ENCODE measurements at regions not wholly inside any gene's neighbourhood (a gene's known extent, or its start where the extent isn't known, plus 50 kb on each side); places are given as distances from the start of the nearest gene placed in this dataset.

GRCh38 chr10:36602374-36602773 lies 523.0 kb upstream of the ANKRD30A start:
- no peaks in the 10 kb centered on the region for H3K9me3 ChIP-seq (ENCODE audit: severe bottlenecking)
- no peak overlapping the region for H3K27ac ChIP-seq
- TF ChIP-seq CTCF (IDR thresholded peaks at IDR 0.05; ENCODE audit: low read depth, low read length): no peak
- H3K27me3 ChIP-seq (ENCODE audit: insufficient read depth, low read depth, severe bottlenecking): no peaks in the 10 kb centered on the region
- no peak for DNase-seq
- no peaks in the 10 kb centered on the region for H3K36me3 ChIP-seq
- no peak overlapping the region for H3K4me3 ChIP-seq (ENCODE audit: low read depth, low read length)

GRCh38 chr10:36597756-36598320 lies 527.6 kb upstream of the ANKRD30A start:
- Histone ChIP-seq H3K36me3 (no peaks in the 10 kb centered on the region), H3K27me3 (ENCODE audit: insufficient read depth, low read depth, severe bottlenecking) (no peaks in the 10 kb centered on the region), H3K4me3 (ENCODE audit: low read depth, low read length) (no peak overlapping the region), H3K9me3 (ENCODE audit: severe bottlenecking) (no peaks in the 10 kb centered on the region), H3K27ac (no peak overlapping the region)
- TF ChIP-seq CTCF (IDR thresholded peaks at IDR 0.05; ENCODE audit: low read depth, low read length): no peak
- no peak for DNase-seq

GRCh38 chr10:36592964-36593363 lies 532.4 kb upstream of the ANKRD30A start:
- no peak for TF ChIP-seq CTCF (IDR thresholded peaks at IDR 0.05; ENCODE audit: low read depth, low read length)
- Histone ChIP-seq H3K27me3 (ENCODE audit: insufficient read depth, low read depth, severe bottlenecking) (no peaks in the 10 kb centered on the region), H3K9me3 (ENCODE audit: severe bottlenecking) (no peaks in the 10 kb centered on the region), H3K27ac (no peak overlapping the region), H3K4me3 (ENCODE audit: low read depth, low read length) (no peak overlapping the region), H3K36me3 (no peaks in the 10 kb centered on the region)
- DNase-seq: no peak

- no peak overlapping the region for H3K27ac ChIP-seq
- H3K9me3 ChIP-seq (ENCODE audit: severe bottlenecking): no peaks in the 10 kb centered on the region
- H3K36me3 ChIP-seq: no peaks in the 10 kb centered on the region
- DNase-seq: no peak
- no peak for TF ChIP-seq CTCF (IDR thresholded peaks at IDR 0.05; ENCODE audit: low read depth, low read length)
- no peak overlapping the region for H3K4me3 ChIP-seq (ENCODE audit: low read depth, low read length)
- no peaks in the 10 kb centered on the region for H3K27me3 ChIP-seq (ENCODE audit: insufficient read depth, low read depth, severe bottlenecking)
Measured at GRCh38 chr10:36591436-36591835, 534.0 kb upstream of the ANKRD30A start.

GRCh38 chr10:36583690-36584089 lies 541.7 kb upstream of the ANKRD30A start:
- Histone ChIP-seq H3K27me3 (ENCODE audit: insufficient read depth, low read depth, severe bottlenecking) (no peaks in the 10 kb centered on the region), H3K4me3 (ENCODE audit: low read depth, low read length) (no peak overlapping the region), H3K9me3 (ENCODE audit: severe bottlenecking) (no peaks in the 10 kb centered on the region), H3K36me3 (no peaks in the 10 kb centered on the region), H3K27ac (no peak overlapping the region)
- no peak for TF ChIP-seq CTCF (IDR thresholded peaks at IDR 0.05; ENCODE audit: low read depth, low read length)
- no peak for DNase-seq

- TF ChIP-seq CTCF (IDR thresholded peaks at IDR 0.05; ENCODE audit: low read depth, low read length): no peak
- Histone ChIP-seq H3K36me3 (no peaks in the 10 kb centered on the region), H3K4me3 (ENCODE audit: low read depth, low read length) (no peak overlapping the region), H3K9me3 (ENCODE audit: severe bottlenecking) (no peaks in the 10 kb centered on the region), H3K27ac (no peak overlapping the region), H3K27me3 (ENCODE audit: insufficient read depth, low read depth, severe bottlenecking) (no peaks in the 10 kb centered on the region)
- DNase-seq: no peak
Measured at GRCh38 chr10:36581237-36581636, 544.2 kb upstream of the ANKRD30A start.
